Astrocyte of the cerebellum (primary cell): ENCODE measurements at regions not wholly inside any gene's neighbourhood (a gene's known extent, or its start where the extent isn't known, plus 50 kb on each side); places are given as distances from the start of the nearest gene placed in this dataset.

Experiments
- DNase-seq: peaks from one replicate; pipeline ENCODE4 v3.0.0-alpha.2; 2011; ENCODE audit warnings: low read depth
- H3K4me3 ChIP-seq: 2 replicates; pipeline ENCODE4 v1.5.1; 2011; ENCODE audit warnings: mild to moderate bottlenecking, low read depth, low read length, moderate library complexity
- CTCF ChIP-seq: IDR thresholded peaks from 2 replicates; pipeline ENCODE4 v1.5.1; 2012; ENCODE audit warnings: low read length, low read depth, moderate library complexity, mild to moderate bottlenecking; ENCODE audit errors: missing control alignments
- in situ Hi-C: cut with HindIII; loops from 2 replicates; pipeline ENCODE4 v1.10.0; 2017; ENCODE audit warnings: low sequenced_read_pairs

- H3K4me3 ChIP-seq: no peak overlapping the region
- in situ Hi-C loops: no loop called here
- DNase-seq: no peak
- TF ChIP-seq CTCF: no peak
These were observed 174.1 kb downstream of the AXIN2 start for GRCh38 chr17:65387322-65387721.

- no peak overlapping the region for H3K4me3 ChIP-seq
- no peak for DNase-seq
- no peak for TF ChIP-seq CTCF
- in situ Hi-C loops: no loop called here
These were observed 175.7 kb downstream of the AXIN2 start for GRCh38 chr17:65385726-65386125.

- in situ Hi-C loops: no loop called here
- H3K4me3 ChIP-seq: no peak overlapping the region
- no peak for DNase-seq
- no peak for TF ChIP-seq CTCF
These were observed 176.4 kb downstream of the AXIN2 start for GRCh38 chr17:65385071-65385470.

- in situ Hi-C loops: no loop called here
- DNase-seq: no peak
- TF ChIP-seq CTCF: no peak
- no peak overlapping the region for H3K4me3 ChIP-seq
These were observed 180.3 kb downstream of the AXIN2 start for GRCh38 chr17:65381152-65381551.

GRCh38 chr17:65374966-65375365, 186.5 kb downstream of the AXIN2 start:
- no peak for DNase-seq
- no peak overlapping the region for H3K4me3 ChIP-seq
- in situ Hi-C loops: loop anchor here (5.0 kb wide), 1 partner anchor 48 kb away; no protein-coding TSS in a partner anchor
- no peak for TF ChIP-seq CTCF

- H3K4me3 ChIP-seq: no peak overlapping the region
- DNase-seq: no peak
- in situ Hi-C loops: no loop called here
- TF ChIP-seq CTCF: no peak
These were observed 189.7 kb downstream of the AXIN2 start for GRCh38 chr17:65371702-65372101.

GRCh38 chr17:65370669-65371131, 190.7 kb downstream of the AXIN2 start:
- in situ Hi-C loops: no loop called here

More at GRCh38 chr17:65370669-65371131, 190.7 kb downstream of the AXIN2 start:
- no peak for TF ChIP-seq CTCF
- no peak for DNase-seq
- no peak overlapping the region for H3K4me3 ChIP-seq
